ENCODE measurements at regions not wholly inside any gene's neighbourhood (a gene's known extent, or its start where the extent isn't known, plus 50 kb on each side); places are given as distances from the start of the nearest gene placed in this dataset.

DNA sequence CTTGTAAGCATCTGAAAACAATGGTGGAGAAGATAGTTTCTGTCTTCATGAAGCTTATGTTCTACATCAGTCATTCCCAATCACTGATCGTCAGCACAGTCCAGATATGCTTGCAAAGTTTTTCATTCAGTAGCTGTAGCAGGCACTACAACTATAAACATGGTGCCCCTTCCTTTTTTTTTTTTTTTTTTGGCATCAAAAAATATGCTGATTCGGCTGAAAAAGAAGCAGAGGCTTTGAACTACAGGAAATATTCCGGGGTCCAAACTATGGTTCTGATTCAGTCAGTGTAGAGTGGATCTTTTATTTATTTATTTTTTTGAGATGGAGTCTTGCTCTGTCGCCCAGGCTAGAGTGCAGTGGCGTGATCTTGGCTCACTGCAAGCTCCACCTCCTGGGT is 414.4 kb downstream of the OLFM4 start:
- TF ChIP-seq, protein P1, sequence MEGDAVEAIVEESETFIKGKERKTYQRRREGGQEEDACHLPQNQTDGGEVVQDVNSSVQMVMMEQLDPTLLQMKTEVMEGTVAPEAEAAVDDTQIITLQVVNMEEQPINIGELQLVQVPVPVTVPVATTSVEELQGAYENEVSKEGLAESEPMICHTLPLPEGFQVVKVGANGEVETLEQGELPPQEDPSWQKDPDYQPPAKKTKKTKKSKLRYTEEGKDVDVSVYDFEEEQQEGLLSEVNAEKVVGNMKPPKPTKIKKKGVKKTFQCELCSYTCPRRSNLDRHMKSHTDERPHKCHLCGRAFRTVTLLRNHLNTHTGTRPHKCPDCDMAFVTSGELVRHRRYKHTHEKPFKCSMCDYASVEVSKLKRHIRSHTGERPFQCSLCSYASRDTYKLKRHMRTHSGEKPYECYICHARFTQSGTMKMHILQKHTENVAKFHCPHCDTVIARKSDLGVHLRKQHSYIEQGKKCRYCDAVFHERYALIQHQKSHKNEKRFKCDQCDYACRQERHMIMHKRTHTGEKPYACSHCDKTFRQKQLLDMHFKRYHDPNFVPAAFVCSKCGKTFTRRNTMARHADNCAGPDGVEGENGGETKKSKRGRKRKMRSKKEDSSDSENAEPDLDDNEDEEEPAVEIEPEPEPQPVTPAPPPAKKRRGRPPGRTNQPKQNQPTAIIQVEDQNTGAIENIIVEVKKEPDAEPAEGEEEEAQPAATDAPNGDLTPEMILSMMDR (IDR thresholded peaks at IDR 0.05; ENCODE audit: poor library complexity) = no peak
- no peak for TF ChIP-seq EZH2 (IDR thresholded peaks at IDR 0.05; ENCODE audit: borderline replicate concordance)
